ENCODE measurements at regions not wholly inside any gene's neighbourhood (a gene's known extent, or its start where the extent isn't known, plus 50 kb on each side); places are given as distances from the start of the nearest gene placed in this dataset.

GRCh38 chr20:56801971-56802755 is 173.1 kb downstream of the TFAP2C start:
- Histone ChIP-seq H3K9me3 (peaks cover 0 to 8% of the 10 kb centered on the region in 2 donors), H3K4me1 (no peaks in the 10 kb centered on the region), H3K27ac (no peak overlapping the region), H3K27me3 (no peaks in the 10 kb centered on the region), H3K36me3 (no peaks in the 10 kb centered on the region), H3K4me3 (no peak overlapping the region)
- no peak for DNase-seq (ENCODE audit: low spot score)
- no peak for TF ChIP-seq CTCF (IDR thresholded peaks at IDR 0.05)

- no peaks in the 10 kb centered on the region for H3K27me3 ChIP-seq
- DNase-seq (ENCODE audit: low spot score), result no peak
- H3K4me3 ChIP-seq, result no peak overlapping the region
- H3K4me1 ChIP-seq, result no peaks in the 10 kb centered on the region
- no peaks in the 10 kb centered on the region for H3K36me3 ChIP-seq
- no peak for TF ChIP-seq CTCF (IDR thresholded peaks at IDR 0.05)
- peaks cover 0 to 8% of the 10 kb centered on the region in 2 donors for H3K9me3 ChIP-seq
- H3K27ac ChIP-seq, result no peak overlapping the region
Observed at GRCh38 chr20:56802805-56803204, 173.7 kb downstream of the TFAP2C start.

- H3K4me1 ChIP-seq, result no peaks in the 10 kb centered on the region
- no peak for TF ChIP-seq CTCF (IDR thresholded peaks at IDR 0.05)
- H3K36me3 ChIP-seq, result no peaks in the 10 kb centered on the region
- H3K9me3 ChIP-seq, result no peaks in the 10 kb centered on the region
- DNase-seq (ENCODE audit: low spot score), result no peak
- no peak overlapping the region for H3K27ac ChIP-seq
- H3K27me3 ChIP-seq, result no peaks in the 10 kb centered on the region
- H3K4me3 ChIP-seq, result no peak overlapping the region
Observed at GRCh38 chr20:56805313-56805712, 176.2 kb downstream of the TFAP2C start.

- Histone ChIP-seq H3K4me3 (no peak overlapping the region), H3K27me3 (no peaks in the 10 kb centered on the region)
- no peak for TF ChIP-seq CTCF (IDR thresholded peaks at IDR 0.05)
Observed at GRCh38 chr20:56805966-56806365, 176.9 kb downstream of the TFAP2C start.

GRCh38 chr20:56806952-56807517 is 177.9 kb downstream of the TFAP2C start:
- DNase-seq (ENCODE audit: low spot score), result no peak
- no peaks in the 10 kb centered on the region for H3K27me3 ChIP-seq
- no peaks in the 10 kb centered on the region for H3K36me3 ChIP-seq
- H3K4me1 ChIP-seq, result no peaks in the 10 kb centered on the region
- no peaks in the 10 kb centered on the region for H3K9me3 ChIP-seq
- no peak overlapping the region for H3K4me3 ChIP-seq
- no peak overlapping the region for H3K27ac ChIP-seq
- no peak for TF ChIP-seq CTCF (IDR thresholded peaks at IDR 0.05)

More at GRCh38 chr20:56805966-56806365, 176.9 kb downstream of the TFAP2C start:
- no peak overlapping the region for H3K27ac ChIP-seq
- no peaks in the 10 kb centered on the region for H3K4me1 ChIP-seq
- DNase-seq (ENCODE audit: low spot score), result no peak
- H3K9me3 ChIP-seq, result no peaks in the 10 kb centered on the region
- H3K36me3 ChIP-seq, result no peaks in the 10 kb centered on the region
